ENCODE measurements at regions not wholly inside any gene's neighbourhood (a gene's known extent, or its start where the extent isn't known, plus 50 kb on each side); places are given as distances from the start of the nearest gene placed in this dataset.
A peak's percentile ranks its signal among the peaks of the same experiment; 100 is the strongest.
"Not testable (repeated sequence)": the region's sequence is repeated elsewhere in the genome, so short reads cannot be mapped to it uniquely, and the experiment has no call there.

GRCh38 chr14:82003426-82003825 is 469.8 kb upstream of the SEL1L start:
- Histone ChIP-seq H3K27me3 (ENCODE audit: low read depth) (no peaks in the 10 kb centered on the region), H3K27ac (no peak overlapping the region), H3K4me3 (no peak overlapping the region), H3K4me1 (no peaks in the 10 kb centered on the region), H3K36me3 (no peaks in the 10 kb centered on the region), H3K9me3 (no peaks in the 10 kb centered on the region)
- no peak for ATAC-seq
- DNase-seq, result no peak
- intact Hi-C loops (cut with DNase I), result no loop called here
- TF ChIP-seq CTCF (IDR thresholded peaks at IDR 0.05), result no peak

GRCh38 chr14:82009076-82009475 is 475.4 kb upstream of the SEL1L start:
- TF ChIP-seq CTCF (IDR thresholded peaks at IDR 0.05), result peak; percentile 17
- H3K27ac ChIP-seq, result no peak overlapping the region

GRCh38 chr14:82009993-82010392 is 476.3 kb upstream of the SEL1L start:
- Histone ChIP-seq H3K9me3 (no peaks in the 10 kb centered on the region), H3K36me3 (no peaks in the 10 kb centered on the region), H3K27me3 (ENCODE audit: low read depth) (no peaks in the 10 kb centered on the region), H3K4me1 (no peaks in the 10 kb centered on the region), H3K27ac (no peak overlapping the region), H3K4me3 (no peak overlapping the region)
- DNase-seq (no peak), ATAC-seq (no peak)
- TF ChIP-seq CTCF (IDR thresholded peaks at IDR 0.05), result no peak
- intact Hi-C loops (cut with DNase I), result no loop called here

More at GRCh38 chr14:82009076-82009475, 475.4 kb upstream of the SEL1L start:
- intact Hi-C loops (cut with DNase I), result no loop called here
- Histone ChIP-seq H3K36me3 (no peaks in the 10 kb centered on the region), H3K27me3 (ENCODE audit: low read depth) (no peaks in the 10 kb centered on the region), H3K9me3 (no peaks in the 10 kb centered on the region), H3K4me1 (no peaks in the 10 kb centered on the region), H3K4me3 (no peak overlapping the region)
- DNase-seq (no peak), ATAC-seq (no peak)

- DNase-seq, result no peak
- ATAC-seq, result peak in 1 of 2 donors; percentile 35
- H3K36me3 ChIP-seq, result no peaks in the 10 kb centered on the region
- intact Hi-C loops (cut with DNase I), result no loop called here
- H3K27ac ChIP-seq, result no peak overlapping the region
- no peaks in the 10 kb centered on the region for H3K4me1 ChIP-seq
- H3K9me3 ChIP-seq, result no peaks in the 10 kb centered on the region
- no peak for TF ChIP-seq CTCF (IDR thresholded peaks at IDR 0.05)
- no peak overlapping the region for H3K4me3 ChIP-seq
- H3K27me3 ChIP-seq (ENCODE audit: low read depth), result no peaks in the 10 kb centered on the region
Measured at GRCh38 chr14:82011460-82011859, 477.8 kb upstream of the SEL1L start.

- TF ChIP-seq CTCF (IDR thresholded peaks at IDR 0.05), result no peak
- no peak for DNase-seq
- Histone ChIP-seq H3K9me3 (peaks cover 5% of the 10 kb centered on the region), H3K36me3 (no peaks in the 10 kb centered on the region), H3K27me3 (ENCODE audit: low read depth) (no peaks in the 10 kb centered on the region), H3K4me3 (no peak overlapping the region), H3K4me1 (no peaks in the 10 kb centered on the region), H3K27ac (no peak overlapping the region)
- intact Hi-C loops (cut with DNase I), result no loop called here
- no peak for ATAC-seq
Measured at GRCh38 chr14:82029038-82029437, 495.4 kb upstream of the SEL1L start.

- H3K27ac ChIP-seq, result no peak overlapping the region
Measured at GRCh38 chr14:82035397-82035796, 501.7 kb upstream of the SEL1L start.

GRCh38 chr14:82038066-82038465 is 504.4 kb upstream of the SEL1L start:
- H3K9me3 ChIP-seq; H3K4me3 ChIP-seq; intact Hi-C loops (cut with DNase I); H3K27ac ChIP-seq; H3K36me3 ChIP-seq; H3K27me3 ChIP-seq (ENCODE audit: low read depth); DNase-seq; ATAC-seq; H3K4me1 ChIP-seq: not testable (repeated sequence)

More at GRCh38 chr14:82035397-82035796, 501.7 kb upstream of the SEL1L start:
- no peak for TF ChIP-seq CTCF (IDR thresholded peaks at IDR 0.05)
- DNase-seq (no peak), ATAC-seq (no peak)
- H3K9me3 ChIP-seq, result no peaks in the 10 kb centered on the region
- intact Hi-C loops (cut with DNase I), result no loop called here
- no peaks in the 10 kb centered on the region for H3K27me3 ChIP-seq (ENCODE audit: low read depth)
- no peak overlapping the region for H3K4me3 ChIP-seq
- H3K4me1 ChIP-seq, result no peaks in the 10 kb centered on the region
- H3K36me3 ChIP-seq, result no peaks in the 10 kb centered on the region
